Upper lobe of left lung (tissue), 6 donors: ENCODE measurements at regions not wholly inside any gene's neighbourhood (a gene's known extent, or its start where the extent isn't known, plus 50 kb on each side); places are given as distances from the start of the nearest gene placed in this dataset.
A peak's percentile ranks its signal among the peaks of the same experiment; 100 is the strongest.

ENCODE experiments used
- ATAC-seq, 2 donors: fragments of 200-7000 bp; cut with Tn5 transposase; one replicate each; pipeline ENCODE4 v1.9.1; 2022; ENCODE audit warnings: mild to moderate bottlenecking in 2 of 2, moderate library complexity in 2 of 2; ENCODE audit not compliant: low FRiP score in 2 of 2
- DNase-seq, 2 donors: peaks; one replicate each; pipeline ENCODE4 v3.0.0-alpha.2; 2019 to 2020
- H3K27ac ChIP-seq, 4 donors: fragments of 200-600 bp; sonication (generic); one replicate each; pipeline ENCODE4 v1.5.1; 2016 to 2019
- H3K27me3 ChIP-seq, 4 donors: fragments of 200-600 bp; sonication (generic); one replicate each; pipeline ENCODE4 v1.5.1; 2017 to 2019
- H3K36me3 ChIP-seq, 4 donors: fragments of 200-600 bp; sonication (generic); one replicate each; pipeline ENCODE4 v1.5.1; 2016 to 2019
- H3K4me1 ChIP-seq, 4 donors: fragments of 200-600 bp; sonication (generic); one replicate each; pipeline ENCODE4 v1.5.1; 2018 to 2019
- H3K4me3 ChIP-seq, 4 donors: fragments of 200-600 bp; sonication (generic); one replicate each; pipeline ENCODE4 v1.5.1; 2017 to 2019; ENCODE audit warnings: mild to moderate bottlenecking in 2 of 4, moderate library complexity in 1 of 4
- H3K9me3 ChIP-seq, 4 donors: fragments of 200-600 bp; sonication (generic); one replicate each; pipeline ENCODE4 v1.5.1; 2018 to 2019
- CTCF ChIP-seq, 6 experiments: fragments of 450-650 bp in 4 of 6; fragments of 200-600 bp in 2 of 6; sonication (generic) in 2 of 6; IDR thresholded peaks; one replicate each; pipeline ENCODE4 v1.5.1; 2016 to 2019; ENCODE audit warnings: antibody characterized with exemption in 6 of 6
- EP300 ChIP-seq, 4 donors: sonication (generic); formaldehyde crosslinking; IDR thresholded peaks; one replicate each; pipeline ENCODE4 v1.5.1; 2017; ENCODE audit warnings: antibody characterized with exemption in 4 of 4, control low read depth in 2 of 4
- POLR2A ChIP-seq, 4 donors: fragments of 450-650 bp; IDR thresholded peaks; one replicate each; pipeline ENCODE4 v1.5.1; 2016 to 2017; ENCODE audit warnings: antibody characterized with exemption in 4 of 4, mild to moderate bottlenecking in 2 of 4
- POLR2AphosphoS5 ChIP-seq, 2 donors: sonication (generic); formaldehyde crosslinking; IDR thresholded peaks; one replicate each; pipeline ENCODE4 v1.5.1; 2017; ENCODE audit warnings: antibody characterized with exemption in 2 of 2
- WGBS, 2 donors: methylation state at CpG; one replicate each; pipeline ENCODE4 v1.1.5; 2017 to 2018; 5-methylcytosine and 5-hydroxymethylcytosine counted together
- donor health status: DM: no; HTN: no; CAD: no; lungs with moderate emphysema.
- donor health status: DM: no; HTN: yes; CAD: no; lungs with severe emphysema.

DNA sequence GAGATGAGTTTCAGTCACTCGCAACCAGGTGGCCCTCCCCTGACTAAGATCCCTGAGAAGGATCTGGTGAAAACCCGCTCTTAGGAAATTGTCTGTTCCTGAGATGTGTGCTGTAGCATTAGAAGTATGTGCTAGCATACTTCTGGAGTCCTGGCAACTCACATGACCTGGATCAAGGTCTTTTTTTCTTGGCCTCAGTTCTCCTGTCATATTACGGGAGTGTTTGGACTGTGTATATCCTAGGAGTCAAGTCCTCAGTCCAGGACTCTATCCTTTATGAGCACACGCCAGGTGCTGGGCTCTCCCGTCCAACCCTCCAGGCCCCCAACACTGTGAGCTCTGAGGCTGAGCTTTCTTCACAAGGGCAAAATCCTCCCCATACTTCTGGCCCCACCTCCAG, 156.4 kb downstream of the UQCRFS1 start:
- Histone ChIP-seq H3K27me3 (no peaks in the 10 kb centered on the region), H3K27ac (no peak overlapping the region), H3K4me1 (no peaks in the 10 kb centered on the region), H3K36me3 (no peaks in the 10 kb centered on the region), H3K9me3 (no peaks in the 10 kb centered on the region), H3K4me3 (no peak overlapping the region)
- no peak for ATAC-seq
- no peak for TF ChIP-seq CTCF (IDR thresholded peaks at IDR 0.05)
- TF ChIP-seq POLR2A (IDR thresholded peaks at IDR 0.05) = no peak
- no peak for TF ChIP-seq EP300 (IDR thresholded peaks at IDR 0.05)
- TF ChIP-seq POLR2AphosphoS5 (IDR thresholded peaks at IDR 0.05) = no peak
- DNase-seq = no peak
- WGBS, 2 donors = 74 to 93% methylated on average over 5 of the region's 5 CpGs

GRCh38 chr19:29054886-29055675, 157.9 kb downstream of the UQCRFS1 start:
- WGBS, 2 donors = 62 to 73% methylated on average over 10 of the region's 10 CpGs
- no peak for DNase-seq
- Histone ChIP-seq H3K4me3 (no peak overlapping the region), H3K9me3 (no peaks in the 10 kb centered on the region), H3K4me1 (no peaks in the 10 kb centered on the region), H3K27me3 (no peaks in the 10 kb centered on the region), H3K27ac (no peak overlapping the region), H3K36me3 (no peaks in the 10 kb centered on the region)
- ATAC-seq = peak in 1 of 2 donors; percentile 25
- TF ChIP-seq EP300 (IDR thresholded peaks at IDR 0.05) = no peak
- TF ChIP-seq CTCF (IDR thresholded peaks at IDR 0.05) = no peak
- TF ChIP-seq POLR2AphosphoS5 (IDR thresholded peaks at IDR 0.05) = no peak
- no peak for TF ChIP-seq POLR2A (IDR thresholded peaks at IDR 0.05)

DNA sequence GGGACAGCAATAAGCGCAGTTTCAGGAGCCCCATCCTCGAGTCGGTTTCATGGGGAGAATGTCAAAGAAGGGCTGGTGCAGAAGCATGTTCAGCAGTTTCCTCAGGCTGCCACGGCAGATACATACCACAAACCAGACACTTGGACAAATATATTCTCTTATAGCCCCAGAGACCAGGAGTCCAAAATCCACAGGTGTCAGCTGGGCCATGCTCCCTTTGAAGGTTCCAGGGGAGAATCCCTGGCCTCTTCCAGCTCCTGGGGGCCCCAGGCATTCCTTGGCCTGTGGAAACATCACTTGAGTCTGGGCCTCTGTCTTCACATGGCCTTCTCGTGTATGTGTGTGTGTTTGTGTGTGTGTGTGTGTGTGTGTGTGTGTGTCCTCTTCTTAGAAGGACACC, 164.1 kb downstream of the UQCRFS1 start:
- ATAC-seq (no peak), DNase-seq (no peak)
- TF ChIP-seq POLR2AphosphoS5 (IDR thresholded peaks at IDR 0.05) (no peak), EP300 (IDR thresholded peaks at IDR 0.05) (no peak), CTCF (IDR thresholded peaks at IDR 0.05) (no peak)
- Histone ChIP-seq H3K36me3 (no peaks in the 10 kb centered on the region), H3K27ac (no peak overlapping the region), H3K27me3 (no peaks in the 10 kb centered on the region), H3K4me1 (no peaks in the 10 kb centered on the region), H3K9me3 (no peaks in the 10 kb centered on the region), H3K4me3 (no peak overlapping the region)
- WGBS, 2 donors = 74 to 83% methylated on average over 5 of the region's 5 CpGs

DNA sequence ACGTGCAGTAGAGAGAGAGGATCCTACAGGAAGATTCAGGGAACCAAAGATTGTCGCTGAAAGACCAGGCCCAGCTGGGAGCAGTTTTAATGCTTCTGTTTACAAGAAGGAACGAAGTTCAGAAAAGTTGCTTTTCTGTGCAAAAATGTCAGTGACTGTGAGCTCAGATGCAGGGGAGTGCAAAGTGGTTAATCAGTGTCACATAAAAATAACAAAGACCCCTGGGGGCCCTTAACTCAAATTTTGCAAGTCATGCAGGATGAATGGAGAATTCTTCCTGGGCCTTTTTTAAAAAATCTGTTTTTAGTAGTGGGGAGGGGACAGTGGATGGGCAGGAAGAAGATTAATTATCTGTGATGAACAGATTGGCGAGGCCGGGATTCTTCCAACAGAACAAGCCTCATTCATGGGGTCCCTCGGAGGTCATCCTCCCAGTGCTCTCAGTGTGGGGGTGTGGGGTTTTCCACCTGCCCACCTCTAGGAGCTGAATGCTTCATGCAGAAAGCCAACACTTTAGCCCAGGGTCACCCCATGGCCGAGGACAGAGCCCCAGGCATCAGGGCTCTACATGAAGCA, 167.2 kb downstream of the UQCRFS1 start:
- Histone ChIP-seq H3K9me3 (no peaks in the 10 kb centered on the region), H3K27me3 (no peaks in the 10 kb centered on the region), H3K4me1 (no peaks in the 10 kb centered on the region), H3K4me3 (no peak overlapping the region), H3K27ac (no peak overlapping the region), H3K36me3 (no peaks in the 10 kb centered on the region)
- ATAC-seq (no peak), DNase-seq (no peak)
- TF ChIP-seq POLR2AphosphoS5 (IDR thresholded peaks at IDR 0.05) (no peak), EP300 (IDR thresholded peaks at IDR 0.05) (no peak), POLR2A (IDR thresholded peaks at IDR 0.05) (no peak), CTCF (IDR thresholded peaks at IDR 0.05) (no peak)
- 33 to 42% methylated on average over 6 to 7 of the region's 7 CpGs for WGBS, 2 donors

GRCh38 chr19:29044037-29044436, 168.9 kb downstream of the UQCRFS1 start:
- no peak for ATAC-seq
- Histone ChIP-seq H3K4me3 (no peak overlapping the region), H3K36me3 (no peaks in the 10 kb centered on the region), H3K4me1 (no peaks in the 10 kb centered on the region), H3K9me3 (no peaks in the 10 kb centered on the region), H3K27me3 (no peaks in the 10 kb centered on the region), H3K27ac (no peak overlapping the region)
- 62 to 79% methylated on average over 5 of the region's 5 CpGs for WGBS, 2 donors
- TF ChIP-seq CTCF (IDR thresholded peaks at IDR 0.05) (no peak), EP300 (IDR thresholded peaks at IDR 0.05) (no peak), POLR2A (IDR thresholded peaks at IDR 0.05) (no peak), POLR2AphosphoS5 (IDR thresholded peaks at IDR 0.05) (no peak)
- DNase-seq = no peak
